ENCODE measurements at regions not wholly inside any gene's neighbourhood (a gene's known extent, or its start where the extent isn't known, plus 50 kb on each side); places are given as distances from the start of the nearest gene placed in this dataset.
"Not testable (repeated sequence)": the region's sequence is repeated elsewhere in the genome, so short reads cannot be mapped to it uniquely, and the experiment has no call there.

GRCh38 chr1:242923603-242924002 is 331.5 kb downstream of the CEP170 start:
- not testable (repeated sequence) for TF ChIP-seq CTCF (IDR thresholded peaks at IDR 0.05); REST (IDR thresholded peaks at IDR 0.05; ENCODE audit: insufficient read depth in 1 of 2, low read depth in 2 of 2, low read length in 1 of 2); SIN3A (IDR thresholded peaks at IDR 0.05; ENCODE audit: borderline replicate concordance, insufficient read depth, low read depth, low read length); POLR2AphosphoS5 (IDR thresholded peaks at IDR 0.05; ENCODE audit: low read depth, low read length); TCF7L2 (IDR thresholded peaks at IDR 0.05; ENCODE audit: low read depth, low read length)
